ENCODE measurements at regions not wholly inside any gene's neighbourhood (a gene's known extent, or its start where the extent isn't known, plus 50 kb on each side); places are given as distances from the start of the nearest gene placed in this dataset.

DNA sequence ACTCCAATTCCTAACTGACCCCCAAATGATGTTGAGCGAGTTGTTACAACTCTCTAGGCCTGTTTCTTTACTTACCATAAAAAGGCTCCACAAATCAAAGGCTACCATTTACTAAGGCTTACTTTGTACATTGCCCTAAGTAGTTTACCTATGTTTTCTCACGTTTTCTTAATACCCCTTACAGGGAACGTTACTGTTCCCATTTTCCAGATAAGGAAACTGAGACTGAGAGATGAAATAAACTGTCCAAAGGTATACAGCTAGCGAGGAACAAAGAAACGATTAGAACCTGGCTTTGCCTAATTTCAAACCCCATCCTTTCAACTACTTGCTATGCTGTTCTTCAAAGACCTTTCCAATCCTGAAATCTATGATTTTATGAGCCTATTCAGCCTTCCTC lies 74.8 kb upstream of the SPTBN1 start:
- H3K9me1 ChIP-seq (ENCODE audit: control insufficient read depth, extremely low read depth, insufficient read depth, low read length), result no peaks in the 10 kb centered on the region
- FAIRE-seq (no peak), DNase-seq (ENCODE audit: low read depth, low spot score) (no peak)
- no peak overlapping the region for H3K9ac ChIP-seq (ENCODE audit: control insufficient read depth, extremely low read depth, insufficient read depth, low read length)
- H3K4me1 ChIP-seq (ENCODE audit: control insufficient read depth, extremely low read depth, insufficient read depth, low read length), result peaks cover 5% of the 10 kb centered on the region
- no peaks in the 10 kb centered on the region for H3K9me3 ChIP-seq (ENCODE audit: control insufficient read depth, low read depth, low read length)
- H3K27me3 ChIP-seq (ENCODE audit: control insufficient read depth, extremely low read depth, insufficient read depth, low read length), result no peaks in the 10 kb centered on the region
- no peaks in the 10 kb centered on the region for H3K36me3 ChIP-seq (ENCODE audit: control insufficient read depth in 2 of 2, extremely low read depth in 1 of 2, insufficient read depth in 2 of 2, low read length in 2 of 2)
- dilution Hi-C loops (cut with MboI; ENCODE audit: extremely low pct_ligation_motif_present, low sequenced_read_pairs), result no loop called here
- H3K27ac ChIP-seq (ENCODE audit: control insufficient read depth, insufficient read depth, low read length), result no peak overlapping the region
- no peaks in the 10 kb centered on the region for H3K79me2 ChIP-seq (ENCODE audit: control insufficient read depth, insufficient read depth, low read length)
- H4K20me1 ChIP-seq (ENCODE audit: control insufficient read depth, extremely low read depth, insufficient read depth, low read length), result no peaks in the 10 kb centered on the region
- no peak overlapping the region for H3K4me3 ChIP-seq (ENCODE audit: control insufficient read depth in 2 of 3, extremely low read depth in 1 of 3, insufficient read depth in 2 of 3, low read depth in 1 of 3, low read length in 3 of 3)
- TF ChIP-seq EZH2 (IDR thresholded peaks at IDR 0.05; ENCODE audit: low read length), result no peak
- TF ChIP-seq, protein P1, sequence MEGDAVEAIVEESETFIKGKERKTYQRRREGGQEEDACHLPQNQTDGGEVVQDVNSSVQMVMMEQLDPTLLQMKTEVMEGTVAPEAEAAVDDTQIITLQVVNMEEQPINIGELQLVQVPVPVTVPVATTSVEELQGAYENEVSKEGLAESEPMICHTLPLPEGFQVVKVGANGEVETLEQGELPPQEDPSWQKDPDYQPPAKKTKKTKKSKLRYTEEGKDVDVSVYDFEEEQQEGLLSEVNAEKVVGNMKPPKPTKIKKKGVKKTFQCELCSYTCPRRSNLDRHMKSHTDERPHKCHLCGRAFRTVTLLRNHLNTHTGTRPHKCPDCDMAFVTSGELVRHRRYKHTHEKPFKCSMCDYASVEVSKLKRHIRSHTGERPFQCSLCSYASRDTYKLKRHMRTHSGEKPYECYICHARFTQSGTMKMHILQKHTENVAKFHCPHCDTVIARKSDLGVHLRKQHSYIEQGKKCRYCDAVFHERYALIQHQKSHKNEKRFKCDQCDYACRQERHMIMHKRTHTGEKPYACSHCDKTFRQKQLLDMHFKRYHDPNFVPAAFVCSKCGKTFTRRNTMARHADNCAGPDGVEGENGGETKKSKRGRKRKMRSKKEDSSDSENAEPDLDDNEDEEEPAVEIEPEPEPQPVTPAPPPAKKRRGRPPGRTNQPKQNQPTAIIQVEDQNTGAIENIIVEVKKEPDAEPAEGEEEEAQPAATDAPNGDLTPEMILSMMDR (optimal IDR thresholded peaks at IDR 0.05 in 1 of 3, IDR thresholded peaks at IDR 0.05 in 1 of 3, conservative IDR thresholded peaks at IDR 0.05 in 1 of 3; ENCODE audit: extremely low read depth in 1 of 3, insufficient read depth in 2 of 3, low read length in 3 of 3), result no peak
- no peak overlapping the region for H3K4me2 ChIP-seq (ENCODE audit: control insufficient read depth, extremely low read depth, insufficient read depth, low read depth, low read length)
- H2AFZ ChIP-seq (ENCODE audit: control insufficient read depth, low read length), result no peak overlapping the region

DNA sequence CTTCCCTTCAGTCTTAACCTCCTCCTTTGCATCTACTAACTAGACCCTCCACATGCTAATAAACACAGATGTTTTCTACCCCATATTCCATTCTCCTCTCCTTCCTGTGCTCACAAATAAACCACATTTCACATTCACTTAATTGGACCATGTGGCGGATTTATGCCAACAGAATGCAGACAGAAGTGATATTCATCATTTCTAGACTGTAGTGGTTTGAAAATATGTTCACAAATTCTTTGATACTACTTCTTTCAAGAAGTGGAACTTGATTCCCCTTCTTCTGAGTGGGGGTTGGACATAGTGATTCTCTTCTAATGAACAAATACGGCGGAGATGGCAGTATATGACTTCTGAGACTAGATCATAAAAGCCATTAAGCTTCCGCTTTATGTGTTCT lies 73.5 kb upstream of the SPTBN1 start:
- DNase-seq (ENCODE audit: low read depth, low spot score), result no peak
- Histone ChIP-seq H3K9me3 (ENCODE audit: control insufficient read depth, low read depth, low read length) (no peaks in the 10 kb centered on the region), H3K36me3 (ENCODE audit: control insufficient read depth in 2 of 2, extremely low read depth in 1 of 2, insufficient read depth in 2 of 2, low read length in 2 of 2) (no peaks in the 10 kb centered on the region), H3K4me3 (ENCODE audit: control insufficient read depth in 2 of 3, extremely low read depth in 1 of 3, insufficient read depth in 2 of 3, low read depth in 1 of 3, low read length in 3 of 3) (no peak overlapping the region), H3K79me2 (ENCODE audit: control insufficient read depth, insufficient read depth, low read length) (no peaks in the 10 kb centered on the region), H3K9me1 (ENCODE audit: control insufficient read depth, extremely low read depth, insufficient read depth, low read length) (no peaks in the 10 kb centered on the region), H3K27ac (ENCODE audit: control insufficient read depth, insufficient read depth, low read length) (no peak overlapping the region), H3K9ac (ENCODE audit: control insufficient read depth, extremely low read depth, insufficient read depth, low read length) (no peak overlapping the region), H3K4me1 (ENCODE audit: control insufficient read depth, extremely low read depth, insufficient read depth, low read length) (peaks cover 5% of the 10 kb centered on the region), H3K27me3 (ENCODE audit: control insufficient read depth, extremely low read depth, insufficient read depth, low read length) (no peaks in the 10 kb centered on the region), H2AFZ (ENCODE audit: control insufficient read depth, low read length) (no peak overlapping the region), H4K20me1 (ENCODE audit: control insufficient read depth, extremely low read depth, insufficient read depth, low read length) (no peaks in the 10 kb centered on the region), H3K4me2 (ENCODE audit: control insufficient read depth, extremely low read depth, insufficient read depth, low read depth, low read length) (no peak overlapping the region)
- FAIRE-seq, result no peak
- TF ChIP-seq, protein P1 (optimal IDR thresholded peaks at IDR 0.05 in 1 of 3, IDR thresholded peaks at IDR 0.05 in 1 of 3, conservative IDR thresholded peaks at IDR 0.05 in 1 of 3; ENCODE audit: extremely low read depth in 1 of 3, insufficient read depth in 2 of 3, low read length in 3 of 3), result no peak
- no peak for TF ChIP-seq EZH2 (IDR thresholded peaks at IDR 0.05; ENCODE audit: low read length)
- dilution Hi-C loops (cut with MboI; ENCODE audit: extremely low pct_ligation_motif_present, low sequenced_read_pairs), result no loop called here

Data from keratinocyte (primary cell).